ENCODE measurements at regions not wholly inside any gene's neighbourhood (a gene's known extent, or its start where the extent isn't known, plus 50 kb on each side); places are given as distances from the start of the nearest gene placed in this dataset.
A peak's percentile ranks its signal among the peaks of the same experiment; 100 is the strongest.

GRCh38 chr3:76362643-76363042 is 577.3 kb upstream of the ZNF717 start:
- Histone ChIP-seq H3K27me3 (ENCODE audit: insufficient read depth, poor library complexity, severe bottlenecking) (no peaks in the 10 kb centered on the region), H3K4me3 (replicated peaks; ENCODE audit: insufficient read depth, low read length) (no peak overlapping the region), H3K27ac (replicated peaks) (peak overlapping the region; percentile 26; the same call in 1 of the 2 replicates)
- no peak for TF ChIP-seq GABPA (IDR thresholded peaks at IDR 0.05; ENCODE audit: low read depth)
- TF ChIP-seq, protein P1, sequence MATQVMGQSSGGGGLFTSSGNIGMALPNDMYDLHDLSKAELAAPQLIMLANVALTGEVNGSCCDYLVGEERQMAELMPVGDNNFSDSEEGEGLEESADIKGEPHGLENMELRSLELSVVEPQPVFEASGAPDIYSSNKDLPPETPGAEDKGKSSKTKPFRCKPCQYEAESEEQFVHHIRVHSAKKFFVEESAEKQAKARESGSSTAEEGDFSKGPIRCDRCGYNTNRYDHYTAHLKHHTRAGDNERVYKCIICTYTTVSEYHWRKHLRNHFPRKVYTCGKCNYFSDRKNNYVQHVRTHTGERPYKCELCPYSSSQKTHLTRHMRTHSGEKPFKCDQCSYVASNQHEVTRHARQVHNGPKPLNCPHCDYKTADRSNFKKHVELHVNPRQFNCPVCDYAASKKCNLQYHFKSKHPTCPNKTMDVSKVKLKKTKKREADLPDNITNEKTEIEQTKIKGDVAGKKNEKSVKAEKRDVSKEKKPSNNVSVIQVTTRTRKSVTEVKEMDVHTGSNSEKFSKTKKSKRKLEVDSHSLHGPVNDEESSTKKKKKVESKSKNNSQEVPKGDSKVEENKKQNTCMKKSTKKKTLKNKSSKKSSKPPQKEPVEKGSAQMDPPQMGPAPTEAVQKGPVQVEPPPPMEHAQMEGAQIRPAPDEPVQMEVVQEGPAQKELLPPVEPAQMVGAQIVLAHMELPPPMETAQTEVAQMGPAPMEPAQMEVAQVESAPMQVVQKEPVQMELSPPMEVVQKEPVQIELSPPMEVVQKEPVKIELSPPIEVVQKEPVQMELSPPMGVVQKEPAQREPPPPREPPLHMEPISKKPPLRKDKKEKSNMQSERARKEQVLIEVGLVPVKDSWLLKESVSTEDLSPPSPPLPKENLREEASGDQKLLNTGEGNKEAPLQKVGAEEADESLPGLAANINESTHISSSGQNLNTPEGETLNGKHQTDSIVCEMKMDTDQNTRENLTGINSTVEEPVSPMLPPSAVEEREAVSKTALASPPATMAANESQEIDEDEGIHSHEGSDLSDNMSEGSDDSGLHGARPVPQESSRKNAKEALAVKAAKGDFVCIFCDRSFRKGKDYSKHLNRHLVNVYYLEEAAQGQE (IDR thresholded peaks at IDR 0.05; ENCODE audit: insufficient replicate concordance, low read depth), result no peak
- TF ChIP-seq SPI1 (IDR thresholded peaks at IDR 0.05; ENCODE audit: borderline replicate concordance, low read depth), result peak; percentile 51; the same call in 1 of the 2 replicates
- no peak for TF ChIP-seq POLR2AphosphoS5 (IDR thresholded peaks at IDR 0.05; ENCODE audit: low read depth)
- TF ChIP-seq, protein P2, sequence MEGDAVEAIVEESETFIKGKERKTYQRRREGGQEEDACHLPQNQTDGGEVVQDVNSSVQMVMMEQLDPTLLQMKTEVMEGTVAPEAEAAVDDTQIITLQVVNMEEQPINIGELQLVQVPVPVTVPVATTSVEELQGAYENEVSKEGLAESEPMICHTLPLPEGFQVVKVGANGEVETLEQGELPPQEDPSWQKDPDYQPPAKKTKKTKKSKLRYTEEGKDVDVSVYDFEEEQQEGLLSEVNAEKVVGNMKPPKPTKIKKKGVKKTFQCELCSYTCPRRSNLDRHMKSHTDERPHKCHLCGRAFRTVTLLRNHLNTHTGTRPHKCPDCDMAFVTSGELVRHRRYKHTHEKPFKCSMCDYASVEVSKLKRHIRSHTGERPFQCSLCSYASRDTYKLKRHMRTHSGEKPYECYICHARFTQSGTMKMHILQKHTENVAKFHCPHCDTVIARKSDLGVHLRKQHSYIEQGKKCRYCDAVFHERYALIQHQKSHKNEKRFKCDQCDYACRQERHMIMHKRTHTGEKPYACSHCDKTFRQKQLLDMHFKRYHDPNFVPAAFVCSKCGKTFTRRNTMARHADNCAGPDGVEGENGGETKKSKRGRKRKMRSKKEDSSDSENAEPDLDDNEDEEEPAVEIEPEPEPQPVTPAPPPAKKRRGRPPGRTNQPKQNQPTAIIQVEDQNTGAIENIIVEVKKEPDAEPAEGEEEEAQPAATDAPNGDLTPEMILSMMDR (IDR thresholded peaks at IDR 0.05; ENCODE audit: insufficient read depth, low read length), result no peak
- peak in 1 of 2 experiments; percentile 79 for DNase-seq (ENCODE audit: low read depth in 1 of 2, low spot score in 1 of 2)

DNA sequence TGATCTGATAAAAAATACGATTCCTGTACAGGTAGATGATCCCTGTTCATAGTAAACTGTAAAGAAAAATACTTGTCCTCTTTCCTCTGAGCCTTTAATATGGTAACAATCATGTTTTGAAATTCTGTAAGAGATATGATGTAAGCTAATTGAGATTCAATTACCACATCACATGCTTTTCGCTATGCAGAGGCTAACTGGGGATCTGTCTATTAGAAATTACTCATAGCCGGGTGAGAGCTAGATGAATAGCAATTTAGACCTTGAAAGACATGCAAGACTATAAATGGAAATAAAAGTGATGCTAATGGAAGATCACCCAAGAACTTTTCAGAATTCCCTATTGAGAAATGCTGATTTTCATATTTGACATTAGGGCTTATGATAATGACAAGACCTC is 579.9 kb upstream of the ZNF717 start:
- DNase-seq (ENCODE audit: low read depth in 1 of 2, low spot score in 1 of 2), result no peak
- TF ChIP-seq, protein P1 (IDR thresholded peaks at IDR 0.05; ENCODE audit: insufficient replicate concordance, low read depth), result no peak
- TF ChIP-seq GABPA (IDR thresholded peaks at IDR 0.05; ENCODE audit: low read depth), result no peak
- no peak for TF ChIP-seq POLR2AphosphoS5 (IDR thresholded peaks at IDR 0.05; ENCODE audit: low read depth)
- TF ChIP-seq, protein P2 (IDR thresholded peaks at IDR 0.05; ENCODE audit: insufficient read depth, low read length), result no peak
- no peak for TF ChIP-seq SPI1 (IDR thresholded peaks at IDR 0.05; ENCODE audit: borderline replicate concordance, low read depth)
- Histone ChIP-seq H3K27ac (replicated peaks) (no peak overlapping the region), H3K27me3 (ENCODE audit: insufficient read depth, poor library complexity, severe bottlenecking) (no peaks in the 10 kb centered on the region), H3K4me3 (replicated peaks; ENCODE audit: insufficient read depth, low read length) (no peak overlapping the region)

DNA sequence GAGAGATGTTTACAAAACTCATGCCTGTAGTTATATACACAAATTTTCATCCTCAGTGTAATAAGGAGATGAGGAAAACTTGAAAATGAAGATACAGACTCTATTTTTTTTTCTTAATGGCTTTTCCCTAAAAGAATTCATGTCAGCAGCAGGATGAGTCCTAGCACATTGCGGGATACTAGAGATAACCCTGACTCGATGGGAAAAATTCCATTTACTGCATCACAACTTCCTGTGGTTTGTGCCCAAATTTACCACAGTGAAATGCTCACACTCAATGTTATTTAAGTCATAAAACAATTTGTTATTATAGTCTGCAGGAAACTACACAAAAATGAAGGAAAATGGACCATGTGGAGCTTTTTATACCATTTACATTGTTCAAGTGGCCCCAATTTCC is 581.9 kb upstream of the ZNF717 start:
- no peaks in the 10 kb centered on the region for H3K27me3 ChIP-seq (ENCODE audit: insufficient read depth, poor library complexity, severe bottlenecking)
- no peak for DNase-seq (ENCODE audit: low read depth in 1 of 2, low spot score in 1 of 2)
- TF ChIP-seq SPI1 (IDR thresholded peaks at IDR 0.05; ENCODE audit: borderline replicate concordance, low read depth), result no peak
- TF ChIP-seq, protein P2 (IDR thresholded peaks at IDR 0.05; ENCODE audit: insufficient read depth, low read length), result no peak
- TF ChIP-seq GABPA (IDR thresholded peaks at IDR 0.05; ENCODE audit: low read depth), result no peak
- no peak for TF ChIP-seq POLR2AphosphoS5 (IDR thresholded peaks at IDR 0.05; ENCODE audit: low read depth)
- TF ChIP-seq, protein P1 (IDR thresholded peaks at IDR 0.05; ENCODE audit: insufficient replicate concordance, low read depth), result no peak
- no peak overlapping the region for H3K27ac ChIP-seq (replicated peaks)
- H3K4me3 ChIP-seq (replicated peaks; ENCODE audit: insufficient read depth, low read length), result no peak overlapping the region

Measured in HL-60 (cell line).